GM19023 (cell line): ENCODE measurements at regions not wholly inside any gene's neighbourhood (a gene's known extent, or its start where the extent isn't known, plus 50 kb on each side); places are given as distances from the start of the nearest gene placed in this dataset.

ENCODE experiments used
- ATAC-seq: cut with Tn5 transposase; IDR thresholded peaks from one replicate; pipeline ENCODE4 v1.9.1; 2021; ENCODE audit warnings: mild to moderate bottlenecking, moderate library complexity; ENCODE audit not compliant: unreplicated experiment

DNA sequence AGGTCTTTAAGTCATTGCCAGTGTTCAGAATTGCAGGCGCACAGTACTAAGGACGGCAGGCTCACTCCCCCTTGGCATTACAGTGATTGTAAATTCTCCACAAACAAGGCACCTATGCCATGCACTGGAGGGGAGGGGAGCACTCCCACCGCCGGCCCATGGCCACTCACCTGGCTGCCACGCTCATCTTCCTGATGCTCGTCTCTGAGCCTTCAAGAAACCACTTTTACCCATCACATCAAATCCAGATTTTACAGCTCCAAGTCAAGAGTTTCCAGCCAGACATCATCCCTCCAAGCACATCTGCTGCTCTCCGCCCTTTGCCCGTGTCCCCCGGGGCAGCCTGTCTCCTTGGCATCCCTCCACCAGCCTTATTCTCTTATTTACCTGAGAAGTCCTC lies 350.2 kb upstream of the SHH start:
- no peak for ATAC-seq

DNA sequence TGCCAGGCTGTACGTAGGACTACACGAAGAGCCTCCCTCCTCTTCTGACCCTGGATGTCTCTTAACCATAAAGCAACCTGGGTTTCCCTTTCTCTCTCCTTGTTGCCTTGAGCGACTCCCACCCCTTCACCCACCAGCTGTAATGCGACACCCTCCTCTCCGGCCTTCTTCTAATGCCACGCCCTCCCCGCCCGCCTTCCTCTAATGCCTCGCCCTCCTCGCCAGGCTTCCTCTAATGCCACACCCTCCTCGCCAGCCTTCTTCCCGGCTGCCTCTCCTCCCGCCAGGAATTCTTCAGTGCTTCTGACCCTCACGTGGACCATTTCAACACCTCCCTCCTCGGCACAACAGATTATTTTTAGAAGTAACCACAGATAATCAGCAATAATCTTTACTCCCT lies 348.5 kb upstream of the SHH start:
- no peak for ATAC-seq

DNA sequence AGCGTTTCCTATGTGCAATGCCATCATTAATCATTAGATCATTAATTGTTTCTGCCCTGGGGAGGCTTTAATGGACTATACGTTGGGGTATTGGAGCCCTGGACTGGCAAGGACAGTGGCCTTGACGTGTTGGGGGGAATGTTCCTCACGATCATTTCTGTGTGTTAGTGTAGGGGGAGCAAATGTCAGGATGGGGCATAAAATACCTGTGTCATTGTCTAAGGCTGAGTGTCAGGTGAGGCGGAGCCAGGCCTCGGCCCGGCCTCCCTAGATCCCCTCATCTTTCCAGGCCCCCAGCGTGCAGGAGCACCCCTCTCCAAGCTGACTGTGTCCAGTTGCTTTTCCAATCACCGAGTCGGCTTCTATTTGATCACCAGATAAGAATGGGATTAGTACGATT lies 346.4 kb upstream of the SHH start:
- no peak for ATAC-seq

DNA sequence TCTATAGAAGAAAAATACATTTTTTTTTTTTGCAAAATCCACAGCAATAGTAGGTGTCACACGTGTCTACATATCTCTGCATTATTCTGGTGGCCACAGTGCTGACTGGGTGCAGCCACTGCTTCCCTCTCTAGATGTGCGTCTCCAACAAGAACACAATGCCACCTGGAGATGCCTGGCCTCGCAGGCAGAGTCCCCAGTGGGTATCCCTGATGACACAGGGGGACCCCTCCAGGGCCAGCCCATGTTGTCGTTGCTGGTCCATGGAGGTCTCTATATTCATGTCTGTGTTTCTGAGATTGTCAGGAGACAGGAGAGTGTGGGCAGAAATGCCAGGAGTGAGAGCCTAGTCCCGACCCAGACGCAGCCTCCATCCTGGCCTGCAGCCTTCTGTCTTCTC lies 345.9 kb upstream of the SHH start:
- ATAC-seq, result no peak

DNA sequence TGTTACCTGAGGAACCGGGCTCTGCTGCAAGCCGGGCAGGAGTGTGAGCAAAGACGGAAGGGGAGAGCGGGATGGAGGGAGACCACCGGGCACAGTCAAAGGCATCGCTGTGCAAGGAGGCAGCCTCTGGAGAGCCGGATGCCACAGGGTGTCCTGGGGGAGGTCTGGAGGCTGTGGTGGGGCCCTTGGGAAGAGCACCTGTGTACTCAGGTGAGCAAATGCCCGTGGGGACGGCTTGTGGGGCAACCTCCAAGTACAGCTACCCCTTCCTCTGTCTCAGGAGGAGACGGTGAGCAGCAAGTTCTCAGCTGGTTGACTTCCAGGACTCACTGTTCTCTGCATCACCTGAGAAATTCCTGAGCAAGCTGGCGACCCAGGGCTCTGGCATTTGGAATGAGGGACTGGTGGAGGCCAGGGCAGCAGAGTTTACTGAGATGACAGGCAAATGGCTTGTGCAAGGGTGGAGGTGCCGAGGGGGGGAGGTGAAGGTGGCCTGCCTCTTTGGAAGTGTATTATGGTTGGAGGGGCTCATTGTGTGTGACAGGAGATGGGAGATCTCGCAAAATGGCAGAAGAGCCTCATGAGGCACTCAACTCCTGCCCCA lies 345.2 kb upstream of the SHH start:
- no peak for ATAC-seq

DNA sequence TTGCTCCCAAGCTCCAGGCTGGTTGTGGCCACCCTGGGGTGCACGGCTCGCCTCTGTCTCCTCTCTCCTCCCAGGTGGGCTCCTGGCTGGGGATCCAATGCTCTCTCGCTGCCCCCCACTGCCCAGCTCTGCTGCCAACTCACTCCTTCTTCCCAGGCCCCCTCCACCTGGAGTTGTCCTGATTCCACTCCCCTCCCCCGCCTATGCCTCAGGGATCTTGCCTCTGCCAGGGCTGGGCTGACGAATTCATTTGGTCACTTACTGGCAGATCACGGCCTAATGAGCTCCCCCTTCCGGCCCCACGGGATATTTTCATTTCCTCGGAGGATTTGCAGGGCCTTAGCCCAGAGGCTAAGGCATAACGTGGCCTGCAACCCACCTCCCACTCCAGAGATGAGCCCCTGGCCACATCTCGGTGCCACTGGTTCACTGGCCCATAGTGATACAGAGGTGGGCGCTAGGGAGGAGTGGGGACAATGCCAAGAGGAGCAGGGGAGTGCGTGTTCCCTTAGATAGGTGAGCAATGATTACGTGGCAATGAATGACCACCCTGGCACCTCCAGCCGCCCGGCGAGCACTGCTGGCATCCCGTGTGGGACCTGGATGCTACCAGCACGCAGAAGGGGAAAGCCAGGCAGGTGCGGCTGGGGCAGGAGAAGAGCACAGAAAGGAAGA lies 344.6 kb upstream of the SHH start:
- no peak for ATAC-seq

DNA sequence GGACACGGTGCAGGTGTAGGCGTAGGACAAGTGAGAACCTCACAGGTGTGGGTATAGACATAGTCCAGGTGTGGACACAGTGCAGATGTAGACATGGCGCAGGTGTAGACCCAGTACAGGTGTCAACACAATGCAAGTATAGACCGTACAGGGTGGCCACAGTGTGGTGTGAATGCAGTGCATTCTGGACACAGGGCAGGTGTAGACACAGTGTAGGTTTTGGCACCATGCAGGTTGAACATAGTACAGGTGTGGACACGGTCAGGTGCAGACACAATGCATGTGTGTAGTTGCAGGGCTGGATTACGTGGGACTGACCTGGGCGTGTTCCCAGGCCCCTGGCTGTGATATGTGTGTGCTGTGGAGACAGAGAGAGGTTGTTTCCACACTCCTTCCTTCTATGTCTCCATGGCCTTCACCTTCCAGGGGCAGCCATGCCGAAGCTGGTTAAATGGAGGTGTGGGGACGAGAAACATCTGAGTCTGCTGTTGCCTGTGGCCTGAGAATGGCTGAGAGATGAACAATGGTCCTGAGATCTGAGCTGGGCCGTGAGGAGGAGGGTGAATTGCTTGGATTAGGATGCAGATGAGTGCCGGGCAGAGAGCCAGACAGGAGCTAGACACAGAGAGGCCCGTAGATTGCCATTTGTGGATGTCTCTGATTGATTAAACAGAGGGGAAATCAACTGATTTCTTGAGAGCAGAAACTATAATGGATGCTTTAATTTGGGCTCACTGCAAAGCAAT lies 343.9 kb upstream of the SHH start:
- no peak for ATAC-seq

DNA sequence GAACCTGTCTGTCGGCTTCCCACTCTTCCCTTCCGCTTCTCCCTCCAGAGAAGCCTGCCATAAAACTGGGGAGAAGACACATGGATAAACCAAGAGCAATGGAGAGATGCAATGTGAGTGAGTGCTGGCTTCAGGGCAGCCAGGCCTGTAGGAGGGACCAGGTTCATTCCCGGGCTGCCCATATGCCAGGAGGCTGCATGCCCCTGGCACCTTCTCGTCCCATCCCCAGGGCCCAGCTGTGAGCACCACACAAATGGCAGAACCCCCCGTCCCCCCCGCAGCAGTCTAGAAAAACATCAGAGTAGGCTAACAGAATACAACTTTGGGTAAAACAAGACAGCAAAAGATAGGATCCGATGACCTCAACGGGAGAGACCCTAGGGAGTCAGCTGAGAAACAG lies 341.3 kb upstream of the SHH start:
- no peak for ATAC-seq

DNA sequence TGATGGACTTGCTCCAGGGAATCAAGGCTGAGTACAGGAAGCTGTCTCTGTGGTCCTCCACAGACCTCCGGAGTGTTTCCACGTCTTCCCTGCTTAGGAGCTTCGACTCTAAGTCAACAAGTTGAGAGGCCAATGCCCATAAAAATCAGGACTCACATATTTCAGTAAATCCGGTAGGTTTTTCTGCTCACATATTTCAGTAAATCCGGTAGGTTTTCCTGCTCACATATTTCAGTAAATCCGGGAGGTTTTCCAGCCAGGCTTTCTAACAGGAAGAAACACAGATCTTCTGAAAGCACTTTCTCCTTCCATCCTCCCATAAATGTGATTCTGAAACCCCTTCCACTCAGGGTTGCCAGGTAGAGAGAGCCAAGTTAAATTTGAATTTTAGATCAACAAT lies 340.1 kb upstream of the SHH start:
- ATAC-seq, result no peak

DNA sequence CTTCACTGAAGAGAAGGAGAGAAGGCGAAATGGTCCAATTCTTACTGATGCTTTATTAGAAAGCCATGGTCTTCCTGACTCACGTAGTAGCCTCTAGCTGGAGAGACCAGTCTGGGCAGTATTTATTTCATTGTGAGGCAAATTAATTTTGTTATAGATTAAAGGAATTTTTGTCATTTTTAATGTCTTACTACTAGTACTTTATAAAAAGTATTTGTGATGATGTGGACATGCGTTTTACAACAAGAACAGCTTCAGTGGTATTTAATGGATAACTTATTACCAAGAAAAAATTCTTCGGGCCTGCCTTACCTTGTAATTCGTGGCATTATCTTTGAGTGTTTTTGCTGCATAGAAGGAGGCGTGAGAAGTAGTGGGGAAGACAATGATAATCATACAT lies 339.4 kb upstream of the SHH start:
- ATAC-seq, result no peak

DNA sequence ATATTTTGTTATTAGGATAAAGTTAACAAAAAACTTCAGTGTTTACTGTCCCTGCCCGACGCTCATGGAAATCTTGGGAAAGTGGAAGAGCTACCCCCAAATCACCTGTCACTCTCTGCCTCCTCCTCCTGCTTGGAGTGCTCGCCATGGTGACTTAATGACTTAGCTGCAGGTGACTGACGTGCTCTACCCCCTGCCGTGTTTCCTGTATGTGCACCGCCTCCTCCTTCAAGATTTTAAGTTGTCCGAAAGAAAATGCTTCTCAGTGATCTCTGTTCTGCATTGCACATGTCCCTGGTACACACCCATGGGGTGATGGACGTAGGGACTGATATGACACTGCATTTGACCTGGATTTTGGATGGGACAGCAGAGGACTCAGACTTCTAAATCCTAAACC lies 338.8 kb upstream of the SHH start:
- ATAC-seq, result no peak

DNA sequence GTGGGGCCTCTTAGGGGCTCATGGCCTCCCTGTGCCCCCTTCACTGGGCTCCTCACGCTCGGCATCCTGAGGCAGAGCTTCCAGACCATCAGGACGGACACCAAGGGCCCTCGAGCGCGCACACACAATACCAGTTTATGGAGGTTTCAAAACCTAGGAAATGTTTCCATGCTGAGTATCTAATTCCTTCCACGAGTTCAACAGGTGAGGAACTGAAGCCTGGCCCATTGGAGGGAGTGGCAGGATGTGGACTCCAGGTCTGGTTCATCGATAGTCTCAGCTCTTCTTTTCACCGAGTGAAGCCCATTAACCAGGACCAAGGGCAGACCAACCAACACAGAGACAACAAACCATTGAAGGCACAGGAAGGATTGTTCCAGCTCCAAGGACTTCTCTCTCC lies 336.7 kb upstream of the SHH start:
- ATAC-seq, result no peak

DNA sequence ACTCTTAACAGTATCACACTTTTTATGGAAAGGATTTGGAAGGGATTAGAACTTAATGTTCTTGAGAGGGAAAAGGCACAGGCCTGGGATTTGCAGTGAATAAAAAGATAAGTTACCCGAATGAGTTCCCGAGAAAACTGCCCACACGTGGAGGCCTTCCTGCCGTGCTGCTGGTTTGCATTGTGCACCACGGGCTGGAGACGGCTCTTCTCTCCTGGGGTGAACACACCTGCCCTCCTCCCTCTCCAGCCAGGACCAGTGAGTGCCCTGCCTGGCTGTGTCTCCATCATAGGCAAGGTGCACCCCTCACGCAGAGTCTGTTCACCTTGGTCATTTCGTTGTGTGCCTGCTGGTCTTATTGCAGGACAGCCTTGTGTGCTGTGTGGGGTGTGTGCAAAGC lies 336.3 kb upstream of the SHH start:
- ATAC-seq, result no peak

DNA sequence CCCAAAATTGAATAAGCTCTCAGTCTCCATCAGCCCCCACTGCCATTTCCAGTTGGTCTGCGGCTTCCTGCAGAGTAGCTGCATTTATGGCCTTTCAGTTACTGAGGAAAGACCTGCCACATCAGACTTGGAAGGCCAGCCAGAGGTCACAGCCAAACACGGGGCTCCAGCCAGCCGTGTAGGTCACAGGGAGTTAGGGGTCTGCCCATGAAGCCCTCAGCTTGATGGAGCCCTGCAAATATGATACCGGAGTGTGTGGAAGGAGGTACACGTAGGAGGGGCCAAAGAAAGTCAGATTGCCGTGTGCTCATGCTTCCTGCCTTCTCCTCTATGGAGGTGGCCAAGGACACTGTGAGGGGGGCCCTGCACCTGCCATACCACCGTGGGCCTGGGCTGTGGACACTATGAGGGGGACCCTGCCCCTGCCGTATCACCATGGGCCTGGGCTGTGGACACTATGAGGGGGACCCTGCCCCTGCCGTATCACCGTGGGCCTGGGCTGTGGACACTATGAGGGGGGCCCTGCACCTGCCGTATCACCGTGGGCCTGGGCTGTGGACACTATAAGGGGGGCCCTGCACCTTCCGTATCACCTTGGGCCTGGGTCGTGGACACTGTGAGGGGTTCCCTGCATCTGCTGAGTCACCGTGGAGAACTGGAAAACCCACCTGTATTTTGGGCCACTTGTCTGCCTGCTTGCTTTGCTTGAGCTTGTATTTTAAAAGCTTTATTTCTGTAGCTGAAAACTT lies 335.7 kb upstream of the SHH start:
- ATAC-seq, result no peak

DNA sequence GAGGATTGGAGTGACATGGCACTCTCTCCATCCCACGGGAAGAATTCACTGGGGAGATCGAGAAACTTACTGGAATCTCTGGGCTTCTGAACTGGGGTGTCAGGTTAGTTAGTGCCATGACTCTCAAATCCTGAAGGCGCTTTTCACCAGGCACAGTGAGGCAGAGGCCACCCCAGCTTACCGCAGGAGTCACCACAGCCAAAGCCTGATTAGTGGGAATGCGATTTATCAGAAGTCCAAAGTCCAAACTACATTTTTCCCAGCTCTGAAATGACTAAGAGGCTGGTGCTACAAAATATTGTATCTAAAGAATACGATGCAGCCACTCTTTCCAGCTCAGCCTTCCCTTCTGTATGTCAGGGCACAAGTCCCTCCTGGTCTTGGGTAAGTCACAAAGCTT lies 334.8 kb upstream of the SHH start:
- no peak for ATAC-seq

DNA sequence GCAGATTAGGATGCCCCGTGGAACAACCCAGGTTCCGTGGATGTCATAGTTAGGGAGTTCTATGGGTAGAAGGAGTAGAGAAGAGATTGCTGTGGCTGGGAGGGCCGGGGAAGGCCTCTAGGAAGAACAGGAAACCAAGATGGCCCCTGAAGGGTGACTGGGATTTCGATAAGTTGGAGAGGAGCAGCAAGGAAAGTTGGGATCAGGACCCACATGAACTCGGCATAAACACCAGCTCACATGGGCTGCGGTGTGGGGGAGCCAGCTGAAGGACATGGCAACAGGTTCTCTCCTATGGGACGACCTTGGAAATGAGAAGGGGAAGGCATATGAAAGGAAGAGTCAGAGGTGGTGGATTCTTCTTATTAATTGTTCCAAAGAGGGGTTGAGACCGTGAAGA lies 333.7 kb upstream of the SHH start:
- ATAC-seq, result no peak

DNA sequence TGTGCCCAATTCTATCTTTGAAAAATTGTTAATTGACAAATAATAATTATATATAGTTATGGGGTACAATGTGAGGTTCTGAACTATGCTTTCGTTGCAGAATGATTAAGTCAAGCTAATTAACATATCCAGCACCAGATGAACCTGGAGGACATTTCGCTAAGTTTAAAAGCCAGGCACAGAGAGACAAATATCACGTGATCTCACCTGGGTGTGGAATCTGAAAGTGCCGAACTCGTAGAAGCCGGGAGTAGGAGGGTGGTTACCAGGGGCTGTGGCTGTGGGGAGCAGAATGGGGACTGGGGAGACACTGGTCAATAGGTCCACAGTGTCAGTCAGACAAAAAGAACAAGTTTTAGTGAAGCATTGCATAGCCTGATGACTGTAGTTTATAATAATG lies 332.9 kb upstream of the SHH start:
- ATAC-seq, result no peak

DNA sequence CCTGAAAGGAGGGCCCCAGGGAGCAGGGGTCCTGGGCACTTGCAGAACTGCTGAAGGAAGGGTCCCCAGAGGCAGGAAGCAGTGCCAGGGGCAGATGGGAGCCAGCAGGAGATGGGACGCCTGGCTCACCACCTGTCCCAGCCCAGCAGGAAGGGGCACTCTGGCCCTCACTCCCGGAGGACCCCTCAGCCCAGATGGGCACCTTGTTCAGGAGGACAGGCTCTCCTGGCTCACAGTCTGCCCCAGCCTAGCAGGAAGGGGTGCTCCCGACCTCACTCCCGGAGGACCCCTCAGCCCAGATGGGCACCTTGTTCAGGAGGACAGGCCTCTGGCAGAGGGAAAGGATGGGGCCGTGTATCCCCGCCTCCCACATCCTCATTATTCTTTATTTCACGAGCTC lies 331.4 kb upstream of the SHH start:
- ATAC-seq, result no peak

DNA sequence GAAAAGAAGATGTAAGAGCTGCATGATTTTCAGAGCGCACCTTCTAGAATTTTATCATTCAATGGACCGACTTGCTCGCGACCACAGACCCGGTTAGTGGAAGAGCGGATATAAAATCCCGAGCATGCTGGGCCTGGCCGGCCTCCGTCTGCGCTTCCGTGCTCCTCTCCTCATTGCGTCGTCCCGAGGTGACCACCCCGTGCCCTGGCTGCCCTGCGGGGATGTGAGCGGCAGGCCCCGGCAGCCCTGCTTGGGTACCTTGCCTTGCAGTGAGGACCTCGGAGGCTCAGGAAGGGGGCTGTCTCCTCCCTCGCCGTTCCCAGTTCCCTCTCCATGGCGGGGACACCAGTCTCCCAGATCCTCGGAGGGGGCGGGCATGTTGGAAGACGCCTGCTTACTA lies 330.9 kb upstream of the SHH start:
- ATAC-seq, result no peak

DNA sequence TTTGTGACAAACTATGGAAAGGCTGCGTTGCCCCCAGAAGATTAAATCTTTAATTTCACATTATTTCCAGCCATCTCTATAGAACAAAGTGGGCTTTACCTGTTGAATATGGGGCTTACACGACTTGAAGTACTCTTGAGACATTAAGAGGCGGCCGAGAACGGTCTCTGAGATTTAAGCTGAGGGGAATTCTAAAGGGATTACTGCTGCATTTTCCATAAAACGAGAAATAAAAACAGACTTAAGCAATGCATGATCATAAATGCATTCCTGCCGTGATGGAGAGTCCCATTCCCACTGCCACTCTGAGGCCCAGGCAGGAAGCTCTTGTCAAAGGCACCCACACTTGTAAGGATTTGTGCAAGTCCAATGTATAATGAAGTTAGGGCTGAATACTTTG lies 329.7 kb upstream of the SHH start:
- ATAC-seq, result no peak

DNA sequence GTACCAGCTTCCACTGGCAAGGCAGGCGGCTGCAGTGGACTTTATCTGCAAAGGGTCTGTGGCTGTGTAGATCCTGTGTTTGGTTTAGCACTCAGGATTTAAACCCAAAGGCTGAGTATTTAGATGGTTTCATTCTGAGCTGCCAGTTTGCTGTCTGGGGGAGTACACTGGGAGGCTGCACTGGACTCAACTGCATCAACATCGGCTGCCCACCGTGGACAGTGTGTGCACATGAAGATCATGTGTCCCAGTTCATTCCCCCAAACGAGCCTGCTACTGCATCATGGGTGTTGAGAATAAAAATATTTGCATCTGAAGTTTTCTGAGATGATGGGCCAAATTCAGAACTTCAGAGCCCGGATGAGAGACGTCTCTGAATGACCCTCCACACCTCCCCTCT lies 328.6 kb upstream of the SHH start:
- ATAC-seq, result no peak

DNA sequence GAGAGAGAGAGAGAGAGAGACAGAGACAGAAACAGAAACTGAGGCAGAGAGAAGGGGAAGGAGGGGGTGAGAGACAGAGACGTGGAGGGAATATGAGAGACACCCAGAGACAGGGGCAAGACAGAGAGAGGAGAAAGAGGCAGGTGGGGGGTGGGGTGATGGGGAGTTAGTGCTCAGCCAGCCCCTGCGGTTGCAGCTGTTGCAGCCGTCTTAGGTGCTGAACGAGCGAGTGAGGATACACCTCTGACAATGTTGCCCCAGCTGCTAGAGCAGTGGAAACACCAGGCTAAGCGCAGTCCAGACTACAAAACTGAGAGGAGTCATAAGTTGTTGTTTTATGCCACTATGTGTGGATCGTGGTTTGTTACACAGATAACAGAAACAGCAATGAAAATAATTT lies 328.2 kb upstream of the SHH start:
- no peak for ATAC-seq
